Caki2 (cell line): ENCODE measurements at regions not wholly inside any gene's neighbourhood (a gene's known extent, or its start where the extent isn't known, plus 50 kb on each side); places are given as distances from the start of the nearest gene placed in this dataset.
"Not testable (repeated sequence)": the region's sequence is repeated elsewhere in the genome, so short reads cannot be mapped to it uniquely, and the experiment has no call there.

ENCODE experiments used
- DNase-seq: peaks from one replicate; pipeline ENCODE4 v3.0.0-alpha.2; 2015; ENCODE audit warnings: low read depth
- in situ Hi-C: cut with HindIII; loops from 2 replicates; pipeline ENCODE4 v1.10.0; 2016; ENCODE audit warnings: low sequenced_read_pairs, low pct_unique_long_range_greater_than_20kb, mixed read lengths

DNA sequence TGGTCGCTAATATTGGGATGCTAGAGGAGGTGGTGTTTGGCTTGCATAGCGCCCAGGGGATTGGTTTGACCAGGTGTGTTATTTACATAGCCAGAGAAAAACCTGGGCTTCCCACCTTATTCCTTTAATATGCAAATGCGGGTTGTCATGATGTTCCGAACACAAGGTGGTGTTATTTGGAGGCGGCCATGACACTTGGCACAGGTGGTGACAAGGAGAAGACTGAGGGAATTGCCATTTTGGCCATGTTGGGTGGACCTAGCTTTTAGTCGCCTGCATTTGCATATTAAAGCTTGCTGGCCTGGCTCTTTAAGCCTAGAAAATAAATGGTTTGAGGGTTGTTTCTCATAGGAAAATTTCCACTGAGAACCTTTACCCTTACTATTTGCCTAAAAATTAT is 490.5 kb downstream of the SIPA1L2 start:
- in situ Hi-C loops, result no loop called here
- no peak for DNase-seq

DNA sequence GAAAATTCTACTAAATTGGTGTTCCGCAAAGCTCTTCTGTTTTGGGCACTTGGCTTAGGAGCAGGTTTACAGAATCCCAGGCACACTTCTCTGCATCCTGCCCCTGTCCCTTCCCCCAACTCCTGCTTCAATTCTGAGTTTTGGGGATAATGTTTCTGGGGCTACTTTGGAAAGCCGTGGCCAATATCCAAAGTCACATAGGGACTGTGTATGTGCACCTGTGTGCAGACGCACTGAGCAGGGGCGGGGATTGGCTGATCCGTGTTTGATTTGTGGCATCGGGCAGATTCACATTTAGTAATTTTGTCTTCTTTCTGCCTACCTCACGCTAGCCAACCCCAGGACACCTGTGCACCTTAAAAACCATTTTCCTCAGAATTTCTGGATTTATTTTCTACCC is 491.9 kb downstream of the SIPA1L2 start:
- no peak for DNase-seq
- in situ Hi-C loops, result no loop called here

DNA sequence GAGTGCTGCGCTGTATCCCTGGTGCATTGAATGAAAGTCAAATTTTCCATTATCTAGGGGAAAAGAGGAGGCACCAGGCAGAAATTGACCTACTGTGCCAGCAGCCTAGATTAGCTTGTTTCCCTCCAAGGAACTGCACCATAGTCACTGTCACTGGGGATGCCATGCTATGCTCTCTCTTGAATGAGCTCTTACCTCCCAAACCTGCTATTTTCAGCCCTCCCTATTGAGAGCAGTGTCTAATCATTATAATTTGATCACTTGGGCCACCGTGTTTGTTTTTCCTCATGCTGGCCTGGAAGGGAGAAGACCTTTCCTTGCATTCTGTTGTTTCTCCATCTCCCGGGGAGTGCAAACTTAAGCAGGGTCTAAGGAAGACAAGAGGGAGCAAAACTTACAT is 492.9 kb downstream of the SIPA1L2 start:
- in situ Hi-C loops, result no loop called here
- DNase-seq, result no peak

DNA sequence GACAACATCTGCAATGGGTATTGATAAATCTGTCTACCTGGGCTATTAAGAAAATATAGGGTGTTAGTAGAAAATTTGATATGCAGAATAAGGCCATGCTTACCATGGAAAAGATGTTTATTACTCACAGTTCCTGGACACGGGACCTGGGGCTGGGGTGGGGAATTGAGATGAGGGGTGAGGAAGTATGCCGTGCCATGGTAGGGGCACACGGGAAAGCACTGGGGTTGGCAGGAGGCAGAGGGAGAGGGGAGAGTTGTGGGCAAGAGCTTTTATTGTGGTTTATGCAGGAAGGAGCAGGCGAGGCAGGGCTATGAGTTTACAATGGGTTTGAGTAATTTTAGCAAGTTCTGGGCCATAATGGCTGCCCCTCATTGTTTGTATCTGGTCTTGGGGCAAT is 493.8 kb downstream of the SIPA1L2 start:
- in situ Hi-C loops, result no loop called here
- DNase-seq, result no peak

DNA sequence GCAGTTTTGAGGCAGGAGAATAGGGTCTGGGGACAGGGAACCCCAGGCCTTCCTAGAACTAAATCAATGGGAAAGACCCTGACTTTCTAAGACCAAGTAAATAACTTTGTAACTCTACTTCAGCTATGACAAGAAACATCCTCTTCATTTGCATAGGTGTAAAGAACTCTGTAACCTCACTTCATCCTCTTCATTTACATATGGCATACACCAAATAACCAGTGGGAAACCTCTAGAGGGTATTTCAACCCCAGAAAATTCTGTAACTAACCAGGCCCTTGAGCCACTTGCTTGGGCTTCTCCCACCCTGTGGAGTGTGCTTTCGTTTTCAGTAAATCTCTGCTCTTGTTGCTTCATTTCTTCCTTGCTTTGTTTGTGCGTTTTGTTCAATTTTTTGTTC is 495.6 kb downstream of the SIPA1L2 start:
- in situ Hi-C loops, result no loop called here
- no peak for DNase-seq

DNA sequence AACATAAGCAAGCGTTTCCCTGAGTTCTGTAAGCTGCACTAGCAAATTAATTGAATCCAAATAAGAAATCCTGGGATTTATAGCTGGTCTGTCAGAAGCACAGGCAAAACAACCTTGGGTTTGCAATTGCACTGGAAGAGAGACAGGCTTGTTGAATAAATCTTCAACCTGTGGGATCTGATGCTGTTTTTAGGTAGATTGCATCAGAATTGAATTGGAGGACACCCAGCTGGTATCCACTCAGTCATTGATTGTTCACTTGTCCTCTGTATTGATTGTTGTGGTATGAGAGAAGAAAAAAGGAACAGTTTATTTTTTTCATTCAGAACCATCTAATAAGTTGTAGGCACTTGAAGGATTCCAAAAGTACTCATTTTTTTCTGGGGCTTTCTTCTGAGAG is 497.4 kb downstream of the SIPA1L2 start:
- in situ Hi-C loops, result no loop called here
- DNase-seq, result no peak

DNA sequence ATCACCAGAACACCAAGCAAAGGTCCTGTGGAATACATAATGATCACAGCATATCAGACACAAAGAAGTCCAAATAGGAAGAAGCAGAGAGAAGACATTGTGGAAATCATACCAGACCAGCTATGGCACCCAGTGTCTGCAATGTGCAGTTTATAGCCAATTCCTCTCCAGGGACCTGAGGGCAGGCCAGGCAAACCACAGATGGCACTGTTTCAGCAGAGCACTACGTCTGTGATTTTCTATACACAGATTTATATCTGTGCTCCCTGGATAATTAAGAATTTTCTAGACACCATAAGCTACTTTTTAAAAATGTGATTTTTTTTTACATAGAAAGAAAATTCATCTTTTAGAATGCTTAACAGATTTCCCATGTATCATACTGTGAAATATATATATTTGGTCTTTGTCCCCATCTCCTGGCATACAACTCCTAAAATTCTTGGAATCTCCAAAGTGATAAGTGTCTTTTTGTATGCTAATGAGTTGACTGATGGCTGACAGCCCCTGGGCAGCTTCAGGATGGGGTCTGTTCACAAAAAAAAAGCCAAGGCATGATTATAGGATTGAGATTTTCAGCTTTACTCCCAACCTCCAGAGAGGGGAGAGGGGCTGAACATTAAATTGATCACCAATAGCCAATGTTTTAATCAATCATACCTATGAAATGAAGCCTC is 498.1 kb downstream of the SIPA1L2 start:
- in situ Hi-C loops, result no loop called here
- DNase-seq, result no peak

DNA sequence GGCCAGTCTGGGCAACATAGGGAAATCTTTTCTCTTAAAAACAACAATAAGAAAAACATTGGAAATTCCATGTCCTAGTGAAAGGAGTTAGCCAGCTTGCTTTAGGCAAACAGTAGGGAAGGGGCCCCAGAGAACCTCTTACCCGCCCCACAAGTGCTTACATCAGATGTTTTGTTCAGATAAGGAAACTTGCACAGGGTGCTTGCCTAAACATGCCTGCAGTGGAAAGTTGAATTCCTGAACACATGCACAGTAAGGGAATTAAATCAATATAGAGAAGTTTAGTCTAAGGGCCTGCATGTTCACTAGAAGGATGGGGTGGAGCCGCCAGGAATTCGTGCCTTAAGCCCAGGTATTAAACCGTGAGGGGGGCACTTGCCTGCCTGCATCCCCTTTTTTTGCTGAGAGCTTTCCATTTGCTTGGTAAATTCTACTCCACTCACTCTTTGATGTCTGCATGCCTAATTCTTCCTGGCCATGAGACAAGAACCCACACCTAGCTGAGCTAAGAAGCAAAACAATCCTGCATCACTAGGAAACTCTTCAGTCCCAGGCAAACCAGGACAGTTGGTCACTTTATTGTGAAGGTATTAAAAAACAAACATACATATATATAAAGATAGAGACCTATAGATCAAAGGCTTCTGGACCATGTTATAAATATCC is 499.0 kb downstream of the SIPA1L2 start:
- DNase-seq, result no peak
- in situ Hi-C loops, result no loop called here

DNA sequence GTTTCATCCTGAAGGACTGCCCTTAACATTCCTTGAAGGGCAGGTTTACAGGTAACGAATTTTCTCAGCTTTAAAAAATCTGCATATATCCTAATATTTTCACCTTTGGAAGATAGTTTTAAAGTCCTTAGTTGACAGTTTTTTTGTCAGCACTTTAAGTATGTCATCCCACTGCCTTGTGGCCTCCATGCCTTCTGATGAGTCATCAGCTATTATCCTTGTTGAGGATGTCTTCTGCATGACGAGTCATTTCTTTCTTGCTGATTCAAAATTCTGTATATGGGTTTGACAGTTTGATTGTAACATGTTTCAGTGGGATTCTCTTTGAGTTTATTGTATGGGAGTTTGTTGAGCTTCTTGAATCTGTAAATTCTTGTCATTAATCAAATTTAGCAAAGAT is 500.6 kb downstream of the DISC1 start:
- in situ Hi-C loops, result no loop called here

DNA sequence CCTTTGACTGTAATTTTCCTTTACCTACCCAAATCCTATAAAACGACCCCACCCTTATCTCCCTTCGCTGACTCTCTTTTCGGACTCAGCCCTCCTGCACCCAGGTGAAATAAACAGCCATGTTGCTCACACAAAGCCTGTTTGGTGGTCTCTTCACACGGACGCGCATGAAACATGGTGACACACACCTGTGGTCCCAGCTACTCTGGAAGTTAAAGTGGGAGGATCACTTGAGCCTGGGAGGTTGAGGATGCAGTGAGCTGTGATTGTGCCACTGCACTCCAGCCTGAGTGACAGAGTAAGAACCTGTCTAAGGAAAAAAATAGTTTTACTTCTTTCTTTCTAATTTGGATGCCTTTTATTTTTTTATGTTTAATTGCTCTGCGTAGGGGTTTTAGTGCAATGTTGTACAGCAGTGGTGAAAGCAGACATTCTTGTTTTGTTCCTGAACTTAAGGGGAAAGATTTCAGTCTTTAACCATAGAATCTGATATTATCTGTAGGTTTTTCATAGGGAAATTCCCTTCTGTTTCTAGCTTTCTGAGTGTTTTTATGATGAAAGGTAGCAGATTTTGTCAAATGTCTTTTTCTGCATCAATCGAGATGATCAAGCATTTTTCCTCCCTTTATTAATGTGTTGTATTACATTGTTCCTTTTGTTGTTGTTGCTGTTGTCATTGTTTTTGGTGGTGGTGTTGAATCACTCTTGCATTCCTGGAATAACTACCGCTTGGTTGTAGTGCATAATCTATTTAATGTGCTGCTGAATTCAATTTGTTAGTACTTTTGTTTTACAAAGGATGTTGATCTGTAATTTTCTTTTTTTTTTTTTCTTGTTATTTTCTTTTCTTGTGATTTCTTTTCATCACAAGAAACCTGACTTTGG is 497.4 kb downstream of the DISC1 start:
- in situ Hi-C loops, result no loop called here
- DNase-seq, result no peak

More for the DNA sequence above, 500.6 kb downstream of the DISC1 start:
- peak; percentile 49 for DNase-seq

DNA sequence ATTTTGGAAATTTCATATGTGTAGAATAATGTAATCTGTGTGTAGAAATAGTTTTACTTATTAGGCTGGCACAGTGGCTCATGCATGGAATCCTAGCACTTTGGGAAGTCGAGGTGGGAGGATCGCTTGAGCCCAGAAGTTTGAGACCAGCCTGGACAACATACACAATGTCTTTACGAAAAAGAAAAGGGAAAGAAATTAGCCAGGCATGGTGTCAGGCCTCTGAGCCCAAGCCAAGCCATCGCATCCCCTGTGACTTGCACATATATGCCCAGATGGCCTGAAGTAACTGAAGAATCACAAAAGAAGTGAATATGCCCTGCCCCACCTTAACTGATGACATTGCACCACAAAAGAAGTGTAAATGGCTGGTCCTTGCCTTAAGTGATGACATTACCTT is 491.3 kb downstream of the DISC1 start:
- in situ Hi-C loops, result not testable (repeated sequence)

DNA sequence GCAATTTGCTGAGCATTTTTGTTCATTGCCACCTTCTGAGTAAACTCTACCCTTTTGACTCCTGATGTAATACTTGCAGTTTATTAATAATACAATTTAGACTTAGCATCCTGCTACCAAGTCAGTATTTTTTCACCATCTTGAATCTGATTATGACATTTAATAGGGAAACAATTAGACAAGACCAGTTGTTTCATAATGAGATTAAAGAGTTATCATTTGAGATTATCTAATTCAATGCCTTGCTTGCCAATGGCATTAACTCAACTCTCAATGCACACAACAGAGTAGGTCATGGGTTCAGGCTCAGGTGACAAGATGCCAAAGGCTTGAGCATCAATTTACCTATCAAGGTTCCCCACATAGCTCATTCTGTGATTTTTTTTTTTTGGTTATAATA is 488.4 kb downstream of the DISC1 start:
- in situ Hi-C loops, result no loop called here
- DNase-seq, result no peak

More for the DNA sequence above, 491.3 kb downstream of the DISC1 start:
- not testable (repeated sequence) for DNase-seq

DNA sequence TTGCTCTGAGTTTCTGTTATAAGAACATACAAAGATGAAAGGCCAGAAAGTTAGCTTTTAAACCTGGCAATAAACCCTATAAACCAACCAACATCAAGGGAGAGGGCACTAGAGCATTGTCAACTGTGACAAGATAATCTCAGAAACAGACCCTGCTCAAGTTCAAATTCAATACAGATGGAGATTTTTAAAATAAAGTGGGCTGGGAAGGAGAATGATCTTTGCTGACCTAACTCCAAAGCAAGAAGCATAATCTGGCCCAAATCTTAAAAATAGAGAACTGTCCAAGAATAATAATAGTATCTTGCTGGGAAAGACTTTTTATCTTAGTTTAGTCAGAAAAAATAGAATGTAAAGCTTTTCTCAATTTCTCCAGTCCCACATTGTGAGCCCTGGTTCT is 485.5 kb downstream of the DISC1 start:
- no peak for DNase-seq
- in situ Hi-C loops, result no loop called here

DNA sequence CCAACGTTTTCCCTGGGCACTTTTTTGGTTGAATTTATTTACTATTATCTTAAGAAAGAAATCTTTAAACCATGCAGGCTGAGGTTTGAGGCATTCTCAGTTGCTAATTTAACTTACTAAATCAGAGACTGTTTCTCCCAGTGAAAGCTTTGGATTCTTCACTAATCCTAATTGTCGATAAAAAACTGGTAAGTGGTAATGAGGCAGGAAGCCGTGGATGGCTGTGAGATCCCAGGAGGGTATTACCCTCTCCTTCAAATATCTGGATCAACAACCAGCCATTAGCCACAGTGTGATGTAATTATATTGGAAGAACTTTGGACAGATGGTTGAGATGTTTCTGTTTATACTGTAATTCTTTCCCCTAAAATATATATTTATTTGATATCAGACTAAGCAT is 485.0 kb downstream of the DISC1 start:
- no peak for DNase-seq
- in situ Hi-C loops, result no loop called here

DNA sequence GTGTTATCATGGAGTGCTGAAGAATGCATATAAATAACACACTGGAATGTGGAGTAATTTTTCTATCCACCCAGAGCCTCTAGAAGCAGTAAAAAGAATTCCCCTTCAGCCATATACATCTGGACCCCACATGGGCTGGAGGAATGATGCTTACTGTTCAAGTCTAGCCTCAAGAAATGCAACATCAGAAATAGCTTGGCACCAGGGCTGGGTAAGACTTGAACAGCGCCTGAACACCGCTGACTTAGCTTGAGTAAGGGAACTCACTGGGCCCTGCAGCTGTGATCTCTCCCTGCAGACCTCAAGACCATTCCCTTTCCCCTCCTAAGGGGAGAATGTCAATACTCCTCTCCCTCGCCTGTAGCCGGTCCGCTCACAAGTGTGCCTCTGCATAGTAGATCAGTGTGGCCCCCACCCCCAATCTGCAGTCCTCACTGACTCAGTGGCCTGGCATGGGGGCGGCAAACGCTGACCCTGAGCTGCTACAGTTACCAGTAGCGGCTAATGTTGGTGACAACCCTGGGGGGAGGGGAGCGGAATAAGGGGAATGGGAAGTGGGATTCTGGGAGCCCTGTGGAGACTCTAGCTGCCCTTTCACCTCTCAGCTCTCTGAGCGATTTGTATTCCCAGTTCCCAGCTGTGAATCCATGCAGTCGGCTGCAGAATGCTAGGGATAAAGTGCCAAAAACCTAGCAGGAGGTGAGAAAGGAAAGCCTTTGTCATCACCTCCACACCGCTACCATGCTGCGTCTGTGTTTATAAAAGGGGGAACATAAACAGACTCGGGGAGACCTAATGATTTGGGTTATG is 483.9 kb downstream of the DISC1 start:
- in situ Hi-C loops, result no loop called here
- DNase-seq, result no peak

DNA sequence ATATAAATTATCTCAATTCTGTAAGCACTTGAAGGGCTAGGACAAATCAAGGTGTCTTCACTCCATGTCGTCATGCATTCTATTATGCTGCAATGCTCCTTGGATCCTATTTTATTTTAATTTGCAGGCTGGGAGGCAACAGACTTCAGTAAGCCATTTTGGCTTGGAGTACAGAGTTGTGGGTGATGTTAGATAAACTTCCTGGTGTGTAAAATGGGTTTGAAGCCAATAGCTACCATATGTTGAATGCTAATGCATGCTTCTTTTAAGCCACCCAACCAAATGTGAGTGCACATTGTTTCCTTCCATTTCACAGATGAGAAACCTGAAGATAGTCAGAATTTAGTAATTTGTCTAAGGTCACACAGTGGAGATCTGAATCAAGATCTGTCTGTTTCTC is 482.8 kb downstream of the DISC1 start:
- in situ Hi-C loops, result no loop called here
- no peak for DNase-seq

DNA sequence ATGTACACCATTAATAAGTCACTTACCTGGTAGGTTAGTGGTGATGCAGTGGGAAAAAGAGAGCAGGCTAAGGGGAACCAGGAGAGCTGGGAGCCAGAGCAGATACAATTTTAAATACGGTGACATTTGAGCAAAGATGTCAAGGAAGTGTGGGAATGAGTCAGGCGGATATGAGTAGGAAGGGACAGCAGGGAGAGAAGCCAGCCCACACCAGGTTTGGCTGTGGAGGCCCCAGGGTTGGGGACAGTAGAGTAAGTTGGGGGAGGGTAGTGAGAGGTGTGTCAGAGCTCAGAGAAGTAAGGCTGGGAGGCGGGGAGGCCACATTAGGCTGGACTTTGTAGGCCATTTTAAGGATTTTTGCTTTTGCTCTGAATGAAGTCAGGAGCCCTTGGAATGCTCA is 482.0 kb downstream of the DISC1 start:
- DNase-seq, result no peak
- in situ Hi-C loops, result no loop called here

DNA sequence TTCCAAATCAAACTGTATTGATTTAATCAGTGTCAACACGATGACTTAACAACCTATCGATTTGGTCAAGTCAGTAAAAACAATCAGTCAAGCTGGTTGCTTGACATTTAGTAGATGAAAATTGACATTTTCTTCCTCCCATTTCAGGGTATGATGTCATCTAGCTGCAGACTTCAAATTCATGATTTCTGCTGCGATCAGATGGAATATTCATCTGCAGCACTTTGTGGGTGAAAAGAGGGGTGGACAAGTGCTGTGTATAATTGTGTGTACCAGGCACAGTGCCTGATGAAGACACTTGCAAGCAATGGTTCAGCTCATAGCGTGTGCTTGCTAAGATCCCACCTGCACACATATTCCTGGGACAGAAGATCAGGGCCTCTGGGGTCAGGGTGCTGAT is 479.8 kb downstream of the DISC1 start:
- in situ Hi-C loops, result no loop called here
- DNase-seq, result no peak

DNA sequence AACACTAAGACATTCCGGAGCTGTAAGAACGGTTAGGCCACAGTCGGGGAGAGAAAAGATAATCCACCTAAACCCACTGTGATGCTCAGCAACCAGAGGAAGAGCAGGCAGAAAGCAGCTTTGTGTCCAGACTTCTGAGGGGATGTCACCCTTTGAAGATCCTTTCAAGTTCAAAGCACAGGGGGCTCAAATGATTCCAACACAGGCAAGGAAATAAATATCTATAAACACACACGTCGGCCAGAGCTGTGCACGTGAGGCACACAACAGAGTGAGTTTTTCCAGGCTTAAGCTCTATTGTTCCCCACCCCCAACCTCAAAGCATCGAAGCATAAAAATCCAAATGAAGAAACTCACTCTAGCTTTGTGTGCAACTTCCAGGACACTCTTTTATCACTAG is 479.0 kb downstream of the DISC1 start:
- DNase-seq, result no peak
- in situ Hi-C loops, result no loop called here
